ENCODE measurements at regions not wholly inside any gene's neighbourhood (a gene's known extent, or its start where the extent isn't known, plus 50 kb on each side); places are given as distances from the start of the nearest gene placed in this dataset.

DNA sequence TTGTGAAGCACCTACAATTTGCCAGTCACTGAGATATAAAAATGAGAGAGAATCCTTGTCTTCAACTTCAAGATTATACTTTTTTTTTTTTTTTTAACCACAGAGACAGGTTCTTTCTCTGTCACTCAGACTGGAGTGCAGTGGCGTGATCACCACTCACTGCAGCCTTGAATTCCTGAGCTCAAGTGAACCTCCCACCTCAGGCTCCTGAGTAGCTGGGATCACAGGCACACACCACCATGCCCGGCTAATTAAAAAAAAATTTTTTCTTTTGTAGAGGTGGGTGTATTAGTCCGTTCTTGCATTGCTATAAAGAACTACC, 51.6 kb upstream of the PMEPA1 start:
- Histone ChIP-seq H3K9me2 (replicated peaks; ENCODE audit: insufficient read depth, low read length) (no peaks in the 10 kb centered on the region), H3K27ac (ENCODE audit: low read depth, low read length) (no peak overlapping the region), H4K20me1 (ENCODE audit: low read depth, low read length) (no peaks in the 10 kb centered on the region), H3F3A (ENCODE audit: insufficient read depth) (no peaks in the 10 kb centered on the region), H3K9me3 (ENCODE audit: insufficient read depth, low read length) (no peaks in the 10 kb centered on the region), H3K79me2 (ENCODE audit: insufficient read depth, low read length) (no peaks in the 10 kb centered on the region), H2AFZ (ENCODE audit: low read depth, low read length, severe bottlenecking) (no peak overlapping the region), H3K27me3 (ENCODE audit: low read length) (no peaks in the 10 kb centered on the region), H3K4me2 (ENCODE audit: low read depth, low read length, poor library complexity, severe bottlenecking) (no peak overlapping the region), H3K9ac (ENCODE audit: low read length) (no peak overlapping the region), H3K36me3 (ENCODE audit: low read length) (0 out of 2 replicates have a peak, but pooled peaks cover under 1% of the 10 kb centered on the region), H3K4me3 (ENCODE audit: insufficient read depth, low read length, poor library complexity, severe bottlenecking) (no peak overlapping the region)
- TF ChIP-seq, protein P1, sequence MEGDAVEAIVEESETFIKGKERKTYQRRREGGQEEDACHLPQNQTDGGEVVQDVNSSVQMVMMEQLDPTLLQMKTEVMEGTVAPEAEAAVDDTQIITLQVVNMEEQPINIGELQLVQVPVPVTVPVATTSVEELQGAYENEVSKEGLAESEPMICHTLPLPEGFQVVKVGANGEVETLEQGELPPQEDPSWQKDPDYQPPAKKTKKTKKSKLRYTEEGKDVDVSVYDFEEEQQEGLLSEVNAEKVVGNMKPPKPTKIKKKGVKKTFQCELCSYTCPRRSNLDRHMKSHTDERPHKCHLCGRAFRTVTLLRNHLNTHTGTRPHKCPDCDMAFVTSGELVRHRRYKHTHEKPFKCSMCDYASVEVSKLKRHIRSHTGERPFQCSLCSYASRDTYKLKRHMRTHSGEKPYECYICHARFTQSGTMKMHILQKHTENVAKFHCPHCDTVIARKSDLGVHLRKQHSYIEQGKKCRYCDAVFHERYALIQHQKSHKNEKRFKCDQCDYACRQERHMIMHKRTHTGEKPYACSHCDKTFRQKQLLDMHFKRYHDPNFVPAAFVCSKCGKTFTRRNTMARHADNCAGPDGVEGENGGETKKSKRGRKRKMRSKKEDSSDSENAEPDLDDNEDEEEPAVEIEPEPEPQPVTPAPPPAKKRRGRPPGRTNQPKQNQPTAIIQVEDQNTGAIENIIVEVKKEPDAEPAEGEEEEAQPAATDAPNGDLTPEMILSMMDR (IDR thresholded peaks at IDR 0.05; ENCODE audit: insufficient read depth, low read length, poor library complexity, severe bottlenecking), result no peak
- TF ChIP-seq EZH2phosphoT487 (conservative IDR thresholded peaks at IDR 0.05; ENCODE audit: low read length), result no peak

- Histone ChIP-seq H3K27ac (ENCODE audit: low read depth, low read length) (no peak overlapping the region), H3K9me3 (ENCODE audit: insufficient read depth, low read length) (no peaks in the 10 kb centered on the region), H4K20me1 (ENCODE audit: low read depth, low read length) (no peaks in the 10 kb centered on the region), H3K9ac (ENCODE audit: low read length) (no peak overlapping the region), H2AFZ (ENCODE audit: low read depth, low read length, severe bottlenecking) (no peak overlapping the region), H3K4me2 (ENCODE audit: low read depth, low read length, poor library complexity, severe bottlenecking) (no peak overlapping the region), H3K79me2 (ENCODE audit: insufficient read depth, low read length) (no peaks in the 10 kb centered on the region), H3K27me3 (ENCODE audit: low read length) (no peaks in the 10 kb centered on the region), H3K4me3 (ENCODE audit: insufficient read depth, low read length, poor library complexity, severe bottlenecking) (no peak overlapping the region), H3K36me3 (ENCODE audit: low read length) (no peaks in the 10 kb centered on the region), H3K9me2 (replicated peaks; ENCODE audit: insufficient read depth, low read length) (no peaks in the 10 kb centered on the region), H3F3A (ENCODE audit: insufficient read depth) (no peaks in the 10 kb centered on the region)
- TF ChIP-seq, protein P1 (IDR thresholded peaks at IDR 0.05; ENCODE audit: insufficient read depth, low read length, poor library complexity, severe bottlenecking), result no peak
- TF ChIP-seq EZH2phosphoT487 (conservative IDR thresholded peaks at IDR 0.05; ENCODE audit: low read length), result no peak
These were observed 51.0 kb upstream of the PMEPA1 start for GRCh38 chr20:57760698-57761412.

- Histone ChIP-seq H3K36me3 (ENCODE audit: low read length) (no peaks in the 10 kb centered on the region), H2AFZ (ENCODE audit: low read depth, low read length, severe bottlenecking) (no peak overlapping the region), H3K9me3 (ENCODE audit: insufficient read depth, low read length) (no peaks in the 10 kb centered on the region), H3K9ac (ENCODE audit: low read length) (no peak overlapping the region), H3K27ac (ENCODE audit: low read depth, low read length) (no peak overlapping the region), H3K9me2 (replicated peaks; ENCODE audit: insufficient read depth, low read length) (no peaks in the 10 kb centered on the region), H3F3A (ENCODE audit: insufficient read depth) (no peaks in the 10 kb centered on the region), H3K27me3 (ENCODE audit: low read length) (no peaks in the 10 kb centered on the region), H3K4me3 (ENCODE audit: insufficient read depth, low read length, poor library complexity, severe bottlenecking) (no peak overlapping the region), H3K4me2 (ENCODE audit: low read depth, low read length, poor library complexity, severe bottlenecking) (no peak overlapping the region), H3K79me2 (ENCODE audit: insufficient read depth, low read length) (no peaks in the 10 kb centered on the region), H4K20me1 (ENCODE audit: low read depth, low read length) (no peaks in the 10 kb centered on the region)
- TF ChIP-seq, protein P1 (IDR thresholded peaks at IDR 0.05; ENCODE audit: insufficient read depth, low read length, poor library complexity, severe bottlenecking), result no peak
- TF ChIP-seq EZH2phosphoT487 (conservative IDR thresholded peaks at IDR 0.05; ENCODE audit: low read length), result no peak
These were observed 49.9 kb upstream of the PMEPA1 start for GRCh38 chr20:57759724-57760123.
